Testis (tissue), 2 donors: ENCODE measurements at regions not wholly inside any gene's neighbourhood (a gene's known extent, or its start where the extent isn't known, plus 50 kb on each side); places are given as distances from the start of the nearest gene placed in this dataset.

ENCODE experiments used
- CTCF ChIP-seq, 3 experiments: fragments of 450-650 bp in 2 of 3; fragments of 200-600 bp in 1 of 3; sonication (generic) in 1 of 3; IDR thresholded peaks; one replicate each; pipeline ENCODE4 v1.5.1; 2016 to 2019; ENCODE audit warnings: antibody characterized with exemption in 3 of 3, mild to moderate bottlenecking in 2 of 3, moderate library complexity in 1 of 3
- POLR2A ChIP-seq: fragments of 450-650 bp; IDR thresholded peaks from one replicate; pipeline ENCODE4 v1.6.1; 2017; ENCODE audit warnings: antibody characterized with exemption, mild to moderate bottlenecking, moderate library complexity

- TF ChIP-seq CTCF (IDR thresholded peaks at IDR 0.05) (no peak), POLR2A (no peak)
These were observed 63.8 kb downstream of the IGLL1 start for GRCh38 chr22:23516304-23516703.
